Frontal cortex (tissue), 3 donors: ENCODE measurements at regions not wholly inside any gene's neighbourhood (a gene's known extent, or its start where the extent isn't known, plus 50 kb on each side); places are given as distances from the start of the nearest gene placed in this dataset.
"Not testable (repeated sequence)": the region's sequence is repeated elsewhere in the genome, so short reads cannot be mapped to it uniquely, and the experiment has no call there.

Source experiments
- DNase-seq, 2 donors: peaks; one replicate each; pipeline ENCODE4 v3.0.0; 2012; ENCODE audit warnings: low spot score in 2 of 2
- FAIRE-seq: peaks from 2 replicates; lab custom pipeline; 2012; peaks lifted over from hg19 to GRCh38; lab: Jason Lieb, UNC
- donor health status: control.
- donor health status: control.
- donor health status: control.

DNA sequence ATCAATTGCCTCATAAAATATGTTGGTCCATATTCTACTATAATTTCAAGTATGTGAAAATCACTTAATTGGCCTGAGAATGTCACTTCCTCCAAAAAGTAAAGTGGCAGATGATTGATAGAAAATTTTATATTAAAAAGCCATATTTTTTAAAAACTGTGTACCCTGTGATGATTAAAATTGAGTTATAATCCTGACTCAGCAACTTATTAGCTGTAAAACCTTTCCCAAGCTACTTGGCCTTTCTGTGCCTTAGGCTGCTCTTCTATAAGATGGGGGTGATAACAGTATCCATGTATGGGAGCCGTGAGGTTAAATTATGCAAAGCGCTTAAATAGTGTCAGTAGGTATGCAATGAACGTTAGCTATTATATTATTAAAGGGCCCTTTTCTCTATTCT, 524.4 kb downstream of the TFAP2A start:
- no peak for FAIRE-seq
- no peak for DNase-seq

GRCh38 chr6:9878535-9878934, 536.3 kb downstream of the TFAP2A start:
- DNase-seq: no peak
- no peak for FAIRE-seq

GRCh38 chr6:9875605-9876353, 539.1 kb downstream of the TFAP2A start:
- no peak for FAIRE-seq
- DNase-seq: no peak

GRCh38 chr6:9862603-9863167, 552.2 kb downstream of the TFAP2A start:
- FAIRE-seq (no peak), DNase-seq (no peak)

DNA sequence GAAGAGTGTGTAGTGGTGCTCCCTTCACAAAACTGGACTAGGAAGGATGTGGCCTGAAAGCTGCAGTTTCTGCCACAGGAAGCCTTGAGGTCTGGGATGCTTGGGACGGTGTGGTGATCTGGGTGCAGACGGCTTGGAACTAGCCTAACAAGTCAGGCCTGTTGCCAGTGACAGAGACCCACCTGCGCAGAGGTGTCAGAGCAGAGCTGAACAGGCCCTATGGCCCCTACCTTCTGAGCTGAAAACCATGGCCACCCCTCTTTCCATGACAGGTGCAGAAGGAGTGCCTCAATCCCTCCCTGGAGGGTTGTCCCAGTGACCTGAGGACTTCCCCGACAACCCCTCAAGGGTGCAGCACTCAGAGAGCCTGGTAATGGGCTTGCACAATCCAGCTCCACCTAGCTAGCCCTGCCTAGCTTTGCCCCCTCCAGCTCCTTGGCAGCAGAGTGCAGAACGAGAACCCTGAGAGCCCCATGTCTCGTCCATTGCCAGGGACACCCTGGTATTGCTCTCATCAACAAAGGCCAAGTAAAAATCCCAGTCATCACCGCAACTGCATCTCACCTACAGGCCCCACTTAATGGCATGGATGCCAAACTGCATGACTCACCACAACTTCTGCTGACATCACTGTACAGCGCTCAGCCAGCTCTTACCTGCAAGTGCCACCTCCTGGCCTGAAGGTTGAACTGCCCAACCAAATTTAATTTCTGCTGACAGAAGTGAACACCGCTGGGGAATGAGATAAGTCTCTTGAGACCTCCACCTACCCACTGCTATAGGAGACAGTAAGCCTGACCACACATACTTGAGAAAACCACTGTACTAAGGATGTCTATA, 563.1 kb downstream of the TFAP2A start:
- FAIRE-seq: no peak
- DNase-seq: no peak

GRCh38 chr6:9851006-9851405, 563.9 kb downstream of the TFAP2A start:
- FAIRE-seq: no peak
- no peak for DNase-seq

GRCh38 chr6:9848094-9848493, 566.8 kb downstream of the TFAP2A start:
- FAIRE-seq (no peak), DNase-seq (no peak)

- FAIRE-seq (no peak), DNase-seq (no peak)
Observed at GRCh38 chr6:9841886-9842725, 572.8 kb downstream of the TFAP2A start.

- FAIRE-seq (no peak), DNase-seq (no peak)
Observed at GRCh38 chr6:9834233-9834632, 580.6 kb downstream of the TFAP2A start.

DNA sequence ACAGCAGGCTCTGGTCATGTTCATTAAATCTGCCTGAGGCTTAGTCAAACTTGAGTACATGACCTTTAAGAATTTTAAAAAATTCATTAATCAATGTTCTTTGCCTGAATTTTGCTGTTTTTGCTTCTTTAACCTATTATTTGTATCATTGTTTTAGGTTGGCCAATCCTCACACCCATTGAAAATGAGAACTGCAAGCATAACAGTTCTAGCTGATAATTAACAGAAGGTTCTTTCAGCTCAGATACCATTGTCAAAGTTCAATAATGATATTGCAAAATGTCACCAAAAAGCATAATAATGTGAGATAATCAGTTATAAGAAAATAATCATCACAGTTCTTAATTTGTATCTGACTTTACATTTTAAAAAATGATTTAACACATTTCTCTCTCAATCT, 583.1 kb downstream of the TFAP2A start:
- FAIRE-seq (no peak), DNase-seq (no peak)

DNA sequence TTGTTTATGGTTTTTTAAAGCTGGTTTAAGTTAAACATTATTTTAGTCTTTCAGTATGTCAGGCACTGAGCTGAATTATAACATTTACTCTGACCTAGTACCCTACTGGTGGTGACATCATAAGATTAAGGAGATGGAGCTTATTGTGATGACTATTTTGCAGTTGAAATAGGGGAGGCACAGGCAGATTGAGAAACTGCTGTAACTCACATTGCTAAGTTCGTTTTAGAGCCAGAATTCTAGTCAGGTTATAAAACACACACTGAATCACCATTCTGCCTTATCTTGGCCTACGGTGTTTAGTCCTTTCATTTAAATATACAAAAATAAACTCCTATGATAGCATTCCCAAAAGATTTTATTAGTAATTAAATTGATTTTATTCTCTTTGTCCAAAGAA, 584.1 kb downstream of the TFAP2A start:
- no peak for FAIRE-seq
- DNase-seq: no peak

GRCh38 chr6:9825526-9825925, 589.3 kb downstream of the TFAP2A start:
- FAIRE-seq: no peak
- DNase-seq: no peak

GRCh38 chr6:9810727-9811126, 604.1 kb downstream of the TFAP2A start:
- FAIRE-seq, DNase-seq: not testable (repeated sequence)

- FAIRE-seq: no peak
- DNase-seq: no peak
Observed at GRCh38 chr6:9810286-9810685, 604.6 kb downstream of the TFAP2A start.

GRCh38 chr6:9806195-9806594, 608.7 kb downstream of the TFAP2A start:
- no peak for DNase-seq
- FAIRE-seq: no peak

DNA sequence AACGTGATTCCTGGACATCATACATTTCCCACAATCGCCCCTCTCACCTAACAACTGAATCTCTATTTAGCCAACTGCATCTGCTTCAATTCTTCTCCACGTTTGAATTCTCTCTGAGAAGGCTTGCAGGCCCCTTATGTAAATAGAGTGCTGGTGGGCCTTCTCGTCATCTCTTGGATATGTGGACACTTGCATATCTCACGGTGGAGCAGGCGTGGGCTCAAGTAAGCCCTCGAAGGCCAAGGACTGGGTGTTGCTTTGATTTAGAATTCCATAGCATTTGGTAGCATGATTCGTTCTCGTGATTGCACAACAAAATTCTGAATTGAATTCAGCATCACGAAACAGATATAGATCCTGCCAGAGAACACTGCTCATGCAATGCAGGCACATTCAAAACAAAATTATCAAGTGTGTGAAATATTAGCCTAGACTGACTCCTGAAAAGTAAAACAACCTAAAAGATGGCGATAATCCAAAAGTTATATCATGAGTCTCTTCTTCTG, 613.6 kb downstream of the TFAP2A start:
- FAIRE-seq (no peak), DNase-seq (no peak)

DNA sequence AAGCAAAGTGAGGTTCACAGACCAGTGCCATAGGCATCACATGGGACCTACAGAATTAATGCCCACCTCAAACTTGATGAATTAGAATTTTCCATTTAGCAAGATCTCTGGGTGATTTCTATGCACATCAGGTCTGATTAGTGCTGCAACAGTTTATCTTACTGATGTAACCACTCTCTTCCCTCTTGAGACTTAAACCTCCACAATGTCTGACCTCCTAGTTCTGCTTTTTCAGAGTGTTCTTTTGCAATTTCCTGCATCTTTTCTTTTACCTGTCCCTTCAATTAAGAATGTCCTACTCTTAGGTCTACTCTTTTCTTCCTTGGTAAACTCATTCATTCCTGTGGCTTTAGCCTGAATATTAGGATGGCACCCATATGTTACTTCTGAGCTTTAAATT, 615.3 kb downstream of the TFAP2A start:
- FAIRE-seq (no peak), DNase-seq (no peak)

DNA sequence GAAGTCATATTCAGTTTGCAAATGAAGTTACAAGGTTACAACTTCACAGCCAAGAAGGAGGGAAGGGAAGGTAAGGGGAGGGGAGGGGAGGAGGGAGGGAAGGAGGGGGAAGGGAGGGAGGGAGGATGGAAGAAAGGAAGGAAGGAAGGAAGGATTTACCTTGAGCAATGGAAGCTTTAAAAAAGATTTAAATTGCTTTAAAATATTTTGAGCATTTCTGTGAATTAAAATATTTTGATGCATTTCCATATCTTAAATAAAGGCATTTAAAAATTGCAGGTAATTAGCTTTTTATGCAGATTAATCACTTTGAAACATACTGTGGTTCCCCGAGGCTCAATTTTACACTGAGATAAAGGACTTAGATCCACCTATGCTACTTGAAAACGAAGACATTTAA, 618.0 kb downstream of the TFAP2A start:
- DNase-seq (no peak), FAIRE-seq (no peak)

- FAIRE-seq: no peak
Observed at GRCh38 chr6:9795880-9796279, 619.0 kb downstream of the TFAP2A start.

DNA sequence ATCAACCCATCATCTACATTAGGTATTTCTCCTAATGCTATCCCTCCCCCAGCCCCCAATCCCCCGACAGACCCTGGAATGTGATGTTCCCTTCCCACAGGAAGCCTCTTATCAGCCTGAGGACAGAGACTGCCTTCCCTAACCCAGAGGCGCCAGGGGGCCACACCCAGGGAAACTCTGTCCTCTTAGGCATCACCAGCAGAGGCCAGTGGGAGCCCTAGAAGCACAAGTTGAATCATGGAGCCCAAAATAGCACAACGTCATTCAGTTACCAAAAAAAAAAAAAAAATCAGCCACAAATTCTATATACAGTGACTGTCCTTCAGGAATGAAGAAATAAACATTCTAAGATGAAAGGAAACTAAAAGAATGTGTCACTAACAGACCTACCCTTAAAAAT, 625.7 kb downstream of the TFAP2A start:
- no peak for FAIRE-seq

More at GRCh38 chr6:9795880-9796279, 619.0 kb downstream of the TFAP2A start:
- no peak for DNase-seq

More for the DNA sequence above, 625.7 kb downstream of the TFAP2A start:
- no peak for DNase-seq
